PFSK-1 (cell line): ENCODE measurements at regions not wholly inside any gene's neighbourhood (a gene's known extent, or its start where the extent isn't known, plus 50 kb on each side); places are given as distances from the start of the nearest gene placed in this dataset.

Source experiments
- SIN3A ChIP-seq: IDR thresholded peaks from 2 replicates; pipeline ENCODE4 v1.6.1; 2012; ENCODE audit warnings: mild to moderate bottlenecking, low read length, moderate library complexity, borderline replicate concordance; ENCODE audit not compliant: insufficient read depth
- TAF1 ChIP-seq: IDR thresholded peaks from 2 replicates; pipeline ENCODE4 v1.6.1; 2012; ENCODE audit warnings: low read length, control low read depth, borderline replicate concordance; ENCODE audit not compliant: insufficient read depth
- TF ChIP-seq, protein P1 (sequence below), 2 experiments: IDR thresholded peaks; 2 replicates each; pipeline versions ENCODE4 v1.6.1 to v1.8.0; 2011 to 2012; ENCODE audit warnings: low read depth in 2 of 2, low read length in 2 of 2, control low read depth in 1 of 2, inconsistent platforms in 1 of 2, mild to moderate bottlenecking in 1 of 2, moderate library complexity in 1 of 2; ENCODE audit not compliant: insufficient read depth in 1 of 2

DNA sequence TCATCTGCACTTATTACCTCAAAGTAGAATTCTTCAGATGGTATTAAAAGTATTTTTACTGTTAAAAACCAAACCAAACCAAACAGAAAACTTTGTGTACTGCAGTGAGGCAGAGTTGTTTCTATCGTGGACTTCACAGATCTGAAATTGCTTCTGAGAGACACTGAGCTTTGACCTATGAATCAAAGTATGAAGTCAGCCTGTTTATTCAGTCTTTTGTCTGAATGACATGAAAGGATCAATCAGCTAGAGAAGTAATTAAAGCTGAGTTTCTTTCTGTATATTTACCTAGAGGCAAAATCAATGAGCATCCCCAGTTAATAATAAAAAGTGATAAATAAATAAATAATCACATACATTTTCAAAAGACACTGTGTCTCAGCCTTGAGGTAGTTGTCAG is 2121.0 kb downstream of the PCDH7 start:
- TF ChIP-seq TAF1 (no peak), SIN3A (no peak)
- TF ChIP-seq, protein P1, sequence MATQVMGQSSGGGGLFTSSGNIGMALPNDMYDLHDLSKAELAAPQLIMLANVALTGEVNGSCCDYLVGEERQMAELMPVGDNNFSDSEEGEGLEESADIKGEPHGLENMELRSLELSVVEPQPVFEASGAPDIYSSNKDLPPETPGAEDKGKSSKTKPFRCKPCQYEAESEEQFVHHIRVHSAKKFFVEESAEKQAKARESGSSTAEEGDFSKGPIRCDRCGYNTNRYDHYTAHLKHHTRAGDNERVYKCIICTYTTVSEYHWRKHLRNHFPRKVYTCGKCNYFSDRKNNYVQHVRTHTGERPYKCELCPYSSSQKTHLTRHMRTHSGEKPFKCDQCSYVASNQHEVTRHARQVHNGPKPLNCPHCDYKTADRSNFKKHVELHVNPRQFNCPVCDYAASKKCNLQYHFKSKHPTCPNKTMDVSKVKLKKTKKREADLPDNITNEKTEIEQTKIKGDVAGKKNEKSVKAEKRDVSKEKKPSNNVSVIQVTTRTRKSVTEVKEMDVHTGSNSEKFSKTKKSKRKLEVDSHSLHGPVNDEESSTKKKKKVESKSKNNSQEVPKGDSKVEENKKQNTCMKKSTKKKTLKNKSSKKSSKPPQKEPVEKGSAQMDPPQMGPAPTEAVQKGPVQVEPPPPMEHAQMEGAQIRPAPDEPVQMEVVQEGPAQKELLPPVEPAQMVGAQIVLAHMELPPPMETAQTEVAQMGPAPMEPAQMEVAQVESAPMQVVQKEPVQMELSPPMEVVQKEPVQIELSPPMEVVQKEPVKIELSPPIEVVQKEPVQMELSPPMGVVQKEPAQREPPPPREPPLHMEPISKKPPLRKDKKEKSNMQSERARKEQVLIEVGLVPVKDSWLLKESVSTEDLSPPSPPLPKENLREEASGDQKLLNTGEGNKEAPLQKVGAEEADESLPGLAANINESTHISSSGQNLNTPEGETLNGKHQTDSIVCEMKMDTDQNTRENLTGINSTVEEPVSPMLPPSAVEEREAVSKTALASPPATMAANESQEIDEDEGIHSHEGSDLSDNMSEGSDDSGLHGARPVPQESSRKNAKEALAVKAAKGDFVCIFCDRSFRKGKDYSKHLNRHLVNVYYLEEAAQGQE (IDR thresholded peaks at IDR 0.05; ENCODE audit: insufficient read depth in 1 of 2, low read depth in 2 of 2, low read length in 2 of 2), result no peak
